Right atrium auricular region (tissue), 2 donors: ENCODE measurements at regions not wholly inside any gene's neighbourhood (a gene's known extent, or its start where the extent isn't known, plus 50 kb on each side); places are given as distances from the start of the nearest gene placed in this dataset.
A peak's percentile ranks its signal among the peaks of the same experiment; 100 is the strongest.

Experiments
- DNase-seq: peaks from one replicate; pipeline ENCODE4 v3.0.0-alpha.2; 2019; ENCODE audit warnings: low spot score
- H3K27ac ChIP-seq, 2 donors: fragments of 200-600 bp; sonication (generic); 1 replicate in 1 of 2; 2 replicates in 1 of 2; pipeline ENCODE4 v1.5.1; 2016 to 2019
- H3K27me3 ChIP-seq, 2 donors: fragments of 200-600 bp; sonication (generic); one replicate each; pipeline versions ENCODE4 v1.5.1 to v1.6.0; 2017 to 2019
- H3K36me3 ChIP-seq: fragments of 200-600 bp; sonication (generic); one replicate; pipeline ENCODE4 v1.5.1; 2016
- H3K4me1 ChIP-seq, 2 donors: fragments of 200-600 bp; sonication (generic); one replicate each; pipeline versions ENCODE4 v1.5.1 to v1.6.0; 2017 to 2019
- H3K4me3 ChIP-seq, 2 donors: fragments of 200-600 bp; sonication (generic); 1 replicate in 1 of 2; 2 replicates in 1 of 2; pipeline ENCODE4 v1.5.1; 2017 to 2019; ENCODE audit warnings: mild to moderate bottlenecking in 1 of 2, moderate library complexity in 1 of 2
- H3K9me3 ChIP-seq, 2 donors: fragments of 200-600 bp; sonication (generic); one replicate each; pipeline ENCODE4 v1.5.1; 2019
- CTCF ChIP-seq, 2 donors: fragments of 200-600 bp; sonication (generic); IDR thresholded peaks; one replicate each; pipeline ENCODE4 v1.5.1; 2019; ENCODE audit warnings: antibody characterized with exemption in 2 of 2

DNA sequence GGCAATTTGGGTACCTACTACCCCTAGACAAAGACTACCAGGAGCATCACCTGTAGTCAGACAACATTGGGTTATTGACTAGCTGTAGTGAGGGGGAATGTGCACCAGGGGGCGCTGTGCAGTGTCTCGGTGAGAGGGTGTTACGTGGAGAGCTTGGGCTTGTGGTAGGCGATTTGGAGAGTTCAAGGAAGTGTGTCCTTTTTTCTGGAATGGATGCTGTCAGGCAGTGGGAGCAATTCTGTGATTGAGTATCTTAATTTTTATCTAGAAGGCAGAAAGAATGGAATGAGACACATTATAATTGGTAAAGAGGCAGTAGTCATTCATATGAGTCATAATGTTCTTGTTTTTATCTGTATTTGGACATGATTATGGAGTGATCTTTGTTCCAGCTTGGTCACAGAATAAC, 187.7 kb downstream of the GALC start:
- H3K9me3 ChIP-seq = no peaks in the 10 kb centered on the region
- no peak overlapping the region for H3K4me3 ChIP-seq
- H3K27ac ChIP-seq = no peak overlapping the region
- no peaks in the 10 kb centered on the region for H3K4me1 ChIP-seq
- H3K27me3 ChIP-seq = no peaks in the 10 kb centered on the region
- no peaks in the 10 kb centered on the region for H3K36me3 ChIP-seq
- TF ChIP-seq CTCF (IDR thresholded peaks at IDR 0.05) = peak; percentile 28 to 76
- DNase-seq = no peak

GRCh38 chr14:87800216-87800615, 192.8 kb downstream of the GALC start:
- no peak for DNase-seq
- no peaks in the 10 kb centered on the region for H3K27me3 ChIP-seq
- H3K36me3 ChIP-seq = no peaks in the 10 kb centered on the region
- no peak overlapping the region for H3K4me3 ChIP-seq
- no peak for TF ChIP-seq CTCF (IDR thresholded peaks at IDR 0.05)
- no peaks in the 10 kb centered on the region for H3K4me1 ChIP-seq
- no peak overlapping the region for H3K27ac ChIP-seq
- no peaks in the 10 kb centered on the region for H3K9me3 ChIP-seq

- Histone ChIP-seq H3K36me3 (no peaks in the 10 kb centered on the region), H3K9me3 (no peaks in the 10 kb centered on the region), H3K27me3 (no peaks in the 10 kb centered on the region), H3K27ac (no peak overlapping the region), H3K4me3 (no peak overlapping the region), H3K4me1 (no peaks in the 10 kb centered on the region)
- DNase-seq = no peak
- TF ChIP-seq CTCF (IDR thresholded peaks at IDR 0.05) = no peak
Observed at GRCh38 chr14:87799400-87799799, 193.6 kb downstream of the GALC start.

- Histone ChIP-seq H3K9me3 (no peaks in the 10 kb centered on the region), H3K4me3 (no peak overlapping the region), H3K27me3 (no peaks in the 10 kb centered on the region), H3K36me3 (no peaks in the 10 kb centered on the region), H3K27ac (no peak overlapping the region), H3K4me1 (no peaks in the 10 kb centered on the region)
- DNase-seq = no peak
- no peak for TF ChIP-seq CTCF (IDR thresholded peaks at IDR 0.05)
Observed at GRCh38 chr14:87797001-87797400, 196.0 kb downstream of the GALC start.

GRCh38 chr14:87794561-87794960, 198.4 kb downstream of the GALC start:
- no peaks in the 10 kb centered on the region for H3K36me3 ChIP-seq
- H3K27me3 ChIP-seq = no peaks in the 10 kb centered on the region
- H3K9me3 ChIP-seq = no peaks in the 10 kb centered on the region
- H3K4me3 ChIP-seq = no peak overlapping the region
- DNase-seq = no peak
- no peak for TF ChIP-seq CTCF (IDR thresholded peaks at IDR 0.05)
- H3K27ac ChIP-seq = no peak overlapping the region
- no peaks in the 10 kb centered on the region for H3K4me1 ChIP-seq

GRCh38 chr14:87785897-87786296, 207.1 kb downstream of the GALC start:
- DNase-seq = no peak

More at GRCh38 chr14:87785897-87786296, 207.1 kb downstream of the GALC start:
- no peak overlapping the region for H3K4me3 ChIP-seq
- TF ChIP-seq CTCF (IDR thresholded peaks at IDR 0.05) = no peak
- no peaks in the 10 kb centered on the region for H3K9me3 ChIP-seq
- H3K27ac ChIP-seq = no peak overlapping the region
- H3K27me3 ChIP-seq = no peaks in the 10 kb centered on the region
- no peaks in the 10 kb centered on the region for H3K36me3 ChIP-seq
- H3K4me1 ChIP-seq = no peaks in the 10 kb centered on the region
